Ovary (tissue), 3 donors: ENCODE measurements at regions not wholly inside any gene's neighbourhood (a gene's known extent, or its start where the extent isn't known, plus 50 kb on each side); places are given as distances from the start of the nearest gene placed in this dataset.

Source experiments
- CTCF ChIP-seq, 3 donors: fragments of 450-650 bp in 2 of 3; fragments of 200-600 bp in 1 of 3; IDR thresholded peaks; one replicate each; pipeline versions ENCODE4 v1.5.1 to v1.8.0; 2016 to 2022; ENCODE audit warnings: antibody characterized with exemption in 3 of 3, mild to moderate bottlenecking in 1 of 3
- POLR2A ChIP-seq: fragments of 450-650 bp; IDR thresholded peaks from one replicate; pipeline ENCODE4 v1.6.1; 2017; ENCODE audit warnings: antibody characterized with exemption, mild to moderate bottlenecking, moderate library complexity
- donor health status: DM: no; HTN: no; CAD: no.

- TF ChIP-seq CTCF (IDR thresholded peaks at IDR 0.05) (no peak), POLR2A (no peak)
Observed at GRCh38 chr1:60886793-60887331, 195.5 kb upstream of the NFIA start.
